Posterior vena cava (tissue), 2 donors: ENCODE measurements at regions not wholly inside any gene's neighbourhood (a gene's known extent, or its start where the extent isn't known, plus 50 kb on each side); places are given as distances from the start of the nearest gene placed in this dataset.

Experiments used
- DNase-seq: peaks from one replicate; pipeline ENCODE4 v3.0.0-alpha.2; 2020; ENCODE audit warnings: low spot score
- intact Hi-C, 2 donors: fragments of 100-400 bp; cut with DNase I; formaldehyde crosslinking; loops; one replicate each; pipeline versions ENCODE4 v1.14.1 to v1.14.2; 2022 to 2023
- donor health status: DM: yes; HTN: yes; CAD: no.
- donor health status: DM: yes; HTN: yes; CAD: no.

GRCh38 chr5:175129619-175130018 is 314.4 kb downstream of the DRD1 start:
- no peak for DNase-seq
- intact Hi-C loops = no loop called here

GRCh38 chr5:175129121-175129520 is 314.9 kb downstream of the DRD1 start:
- DNase-seq = no peak
- intact Hi-C loops = no loop called here

- intact Hi-C loops = no loop called here
These were observed 319.2 kb downstream of the DRD1 start for GRCh38 chr5:175124821-175125220.

GRCh38 chr5:175124251-175124813 is 319.6 kb downstream of the DRD1 start:
- DNase-seq = no peak
- intact Hi-C loops = no loop called here

More at GRCh38 chr5:175124821-175125220, 319.2 kb downstream of the DRD1 start:
- DNase-seq = no peak

GRCh38 chr5:175123542-175123941 is 320.4 kb downstream of the DRD1 start:
- DNase-seq = no peak
- intact Hi-C loops = no loop called here

- DNase-seq = no peak
- intact Hi-C loops = no loop called here
These were observed 322.5 kb downstream of the DRD1 start for GRCh38 chr5:175121457-175121856.

GRCh38 chr5:175120412-175120811 is 323.6 kb downstream of the DRD1 start:
- intact Hi-C loops = no loop called here
- no peak for DNase-seq

GRCh38 chr5:175118700-175119309 is 325.2 kb downstream of the DRD1 start:
- intact Hi-C loops = no loop called here
- no peak for DNase-seq

- intact Hi-C loops = no loop called here
These were observed 327.4 kb downstream of the DRD1 start for GRCh38 chr5:175116466-175117048.

GRCh38 chr5:175115831-175116230 is 328.2 kb downstream of the DRD1 start:
- intact Hi-C loops = no loop called here

More at GRCh38 chr5:175116466-175117048, 327.4 kb downstream of the DRD1 start:
- no peak for DNase-seq

GRCh38 chr5:175113947-175114346 is 330.0 kb downstream of the DRD1 start:
- DNase-seq = no peak
- intact Hi-C loops = no loop called here

More at GRCh38 chr5:175115831-175116230, 328.2 kb downstream of the DRD1 start:
- DNase-seq = no peak

- DNase-seq = no peak
These were observed 334.8 kb downstream of the DRD1 start for GRCh38 chr5:175109058-175109755.

GRCh38 chr5:175107865-175108264 is 336.1 kb downstream of the DRD1 start:
- DNase-seq = no peak
- intact Hi-C loops = no loop called here

More at GRCh38 chr5:175109058-175109755, 334.8 kb downstream of the DRD1 start:
- intact Hi-C loops = no loop called here

- no peak for DNase-seq
- intact Hi-C loops = no loop called here
These were observed 336.9 kb downstream of the DRD1 start for GRCh38 chr5:175107028-175107588.

- intact Hi-C loops = no loop called here
- DNase-seq = no peak
These were observed 339.3 kb downstream of the DRD1 start for GRCh38 chr5:175104677-175105076.

GRCh38 chr5:175103746-175104145 is 340.2 kb downstream of the DRD1 start:
- intact Hi-C loops = loop anchor here in 1 of 2 donors (2.0 kb wide), 1 partner anchor 73 kb away; no protein-coding TSS in a partner anchor
- DNase-seq = no peak

GRCh38 chr5:175102717-175103116 is 341.3 kb downstream of the DRD1 start:
- intact Hi-C loops = loop anchor here in 1 of 2 donors (2.0 kb wide), 1 partner anchor 74 kb away; no protein-coding TSS in a partner anchor
- no peak for DNase-seq

GRCh38 chr5:175098301-175098700 is 345.7 kb downstream of the DRD1 start:
- DNase-seq = no peak
- intact Hi-C loops = no loop called here

- DNase-seq = no peak
- intact Hi-C loops = no loop called here
These were observed 347.4 kb downstream of the DRD1 start for GRCh38 chr5:175096469-175097165.
